ENCODE measurements at regions not wholly inside any gene's neighbourhood (a gene's known extent, or its start where the extent isn't known, plus 50 kb on each side); places are given as distances from the start of the nearest gene placed in this dataset.

DNA sequence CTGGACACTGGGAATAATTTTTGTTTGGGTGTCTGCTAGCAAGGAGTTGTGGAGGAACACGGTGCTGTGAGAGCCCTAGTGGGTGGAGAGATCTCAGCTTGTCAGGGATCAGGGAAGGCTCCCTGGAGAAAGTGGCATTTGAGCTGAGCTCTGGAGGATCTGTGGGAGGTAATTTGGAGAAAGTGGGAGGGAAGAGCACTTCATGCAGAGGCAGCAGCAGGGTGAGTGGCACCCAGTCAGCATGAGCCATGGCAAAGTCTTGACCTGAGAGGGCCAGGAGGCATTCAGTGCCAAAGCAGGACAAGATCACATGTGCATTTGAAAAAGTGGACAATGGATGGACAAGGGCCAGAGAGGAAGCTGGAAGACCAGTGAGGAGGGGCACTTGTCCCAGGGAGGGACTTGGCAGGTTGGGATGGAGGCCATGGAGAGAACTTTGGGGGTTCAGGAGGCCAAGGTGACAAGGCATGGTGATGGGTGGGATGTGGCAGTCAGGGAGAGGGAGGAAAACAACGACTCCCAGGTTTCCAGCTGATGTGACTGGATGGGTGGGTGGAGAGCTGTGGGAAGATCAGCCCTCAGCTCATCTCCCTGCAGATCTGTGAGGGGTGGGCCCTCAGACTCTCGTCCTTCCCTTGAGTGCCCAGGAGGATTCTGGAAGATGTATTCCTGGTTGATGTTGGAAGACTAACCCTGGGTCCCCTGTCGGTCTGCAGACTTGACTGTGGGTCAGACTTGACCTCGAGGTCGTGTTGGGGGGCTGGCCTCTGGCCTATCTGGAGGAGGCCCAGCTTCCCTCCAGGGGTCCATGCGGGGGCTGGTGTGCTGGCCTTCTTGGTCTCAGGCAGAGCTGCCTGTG is 68.9 kb upstream of the PITX1 start:
- TF ChIP-seq SP2 (CRISPR knock-in tag; IDR thresholded peaks at IDR 0.05) (no peak), MYC (CRISPR knock-in tag; IDR thresholded peaks at IDR 0.05; ENCODE audit: borderline replicate concordance) (no peak), ZNF564 (CRISPR knock-in tag; IDR thresholded peaks at IDR 0.05) (no peak), CHD2 (IDR thresholded peaks at IDR 0.05; ENCODE audit: low read depth, low read length) (no peak)
- TF ChIP-seq, protein P1, sequence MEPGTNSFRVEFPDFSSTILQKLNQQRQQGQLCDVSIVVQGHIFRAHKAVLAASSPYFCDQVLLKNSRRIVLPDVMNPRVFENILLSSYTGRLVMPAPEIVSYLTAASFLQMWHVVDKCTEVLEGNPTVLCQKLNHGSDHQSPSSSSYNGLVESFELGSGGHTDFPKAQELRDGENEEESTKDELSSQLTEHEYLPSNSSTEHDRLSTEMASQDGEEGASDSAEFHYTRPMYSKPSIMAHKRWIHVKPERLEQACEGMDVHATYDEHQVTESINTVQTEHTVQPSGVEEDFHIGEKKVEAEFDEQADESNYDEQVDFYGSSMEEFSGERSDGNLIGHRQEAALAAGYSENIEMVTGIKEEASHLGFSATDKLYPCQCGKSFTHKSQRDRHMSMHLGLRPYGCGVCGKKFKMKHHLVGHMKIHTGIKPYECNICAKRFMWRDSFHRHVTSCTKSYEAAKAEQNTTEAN (CRISPR knock-in tag; conservative IDR thresholded peaks at IDR 0.05): no peak
- TF ChIP-seq, protein P2, sequence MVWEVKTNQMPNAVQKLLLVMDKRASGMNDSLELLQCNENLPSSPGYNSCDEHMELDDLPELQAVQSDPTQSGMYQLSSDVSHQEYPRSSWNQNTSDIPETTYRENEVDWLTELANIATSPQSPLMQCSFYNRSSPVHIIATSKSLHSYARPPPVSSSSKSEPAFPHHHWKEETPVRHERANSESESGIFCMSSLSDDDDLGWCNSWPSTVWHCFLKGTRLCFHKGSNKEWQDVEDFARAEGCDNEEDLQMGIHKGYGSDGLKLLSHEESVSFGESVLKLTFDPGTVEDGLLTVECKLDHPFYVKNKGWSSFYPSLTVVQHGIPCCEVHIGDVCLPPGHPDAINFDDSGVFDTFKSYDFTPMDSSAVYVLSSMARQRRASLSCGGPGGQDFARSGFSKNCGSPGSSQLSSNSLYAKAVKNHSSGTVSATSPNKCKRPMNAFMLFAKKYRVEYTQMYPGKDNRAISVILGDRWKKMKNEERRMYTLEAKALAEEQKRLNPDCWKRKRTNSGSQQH (CRISPR knock-in tag; IDR thresholded peaks at IDR 0.05; ENCODE audit: low read depth): no peak
- TF ChIP-seq, protein P3, sequence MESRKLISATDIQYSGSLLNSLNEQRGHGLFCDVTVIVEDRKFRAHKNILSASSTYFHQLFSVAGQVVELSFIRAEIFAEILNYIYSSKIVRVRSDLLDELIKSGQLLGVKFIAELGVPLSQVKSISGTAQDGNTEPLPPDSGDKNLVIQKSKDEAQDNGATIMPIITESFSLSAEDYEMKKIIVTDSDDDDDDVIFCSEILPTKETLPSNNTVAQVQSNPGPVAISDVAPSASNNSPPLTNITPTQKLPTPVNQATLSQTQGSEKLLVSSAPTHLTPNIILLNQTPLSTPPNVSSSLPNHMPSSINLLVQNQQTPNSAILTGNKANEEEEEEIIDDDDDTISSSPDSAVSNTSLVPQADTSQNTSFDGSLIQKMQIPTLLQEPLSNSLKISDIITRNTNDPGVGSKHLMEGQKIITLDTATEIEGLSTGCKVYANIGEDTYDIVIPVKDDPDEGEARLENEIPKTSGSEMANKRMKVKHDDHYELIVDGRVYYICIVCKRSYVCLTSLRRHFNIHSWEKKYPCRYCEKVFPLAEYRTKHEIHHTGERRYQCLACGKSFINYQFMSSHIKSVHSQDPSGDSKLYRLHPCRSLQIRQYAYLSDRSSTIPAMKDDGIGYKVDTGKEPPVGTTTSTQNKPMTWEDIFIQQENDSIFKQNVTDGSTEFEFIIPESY (CRISPR knock-in tag; IDR thresholded peaks at IDR 0.05): no peak
- TF ChIP-seq, protein P4, sequence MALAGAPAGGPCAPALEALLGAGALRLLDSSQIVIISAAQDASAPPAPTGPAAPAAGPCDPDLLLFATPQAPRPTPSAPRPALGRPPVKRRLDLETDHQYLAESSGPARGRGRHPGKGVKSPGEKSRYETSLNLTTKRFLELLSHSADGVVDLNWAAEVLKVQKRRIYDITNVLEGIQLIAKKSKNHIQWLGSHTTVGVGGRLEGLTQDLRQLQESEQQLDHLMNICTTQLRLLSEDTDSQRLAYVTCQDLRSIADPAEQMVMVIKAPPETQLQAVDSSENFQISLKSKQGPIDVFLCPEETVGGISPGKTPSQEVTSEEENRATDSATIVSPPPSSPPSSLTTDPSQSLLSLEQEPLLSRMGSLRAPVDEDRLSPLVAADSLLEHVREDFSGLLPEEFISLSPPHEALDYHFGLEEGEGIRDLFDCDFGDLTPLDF (CRISPR knock-in tag; IDR thresholded peaks at IDR 0.05): no peak
- TF ChIP-seq, protein P5, sequence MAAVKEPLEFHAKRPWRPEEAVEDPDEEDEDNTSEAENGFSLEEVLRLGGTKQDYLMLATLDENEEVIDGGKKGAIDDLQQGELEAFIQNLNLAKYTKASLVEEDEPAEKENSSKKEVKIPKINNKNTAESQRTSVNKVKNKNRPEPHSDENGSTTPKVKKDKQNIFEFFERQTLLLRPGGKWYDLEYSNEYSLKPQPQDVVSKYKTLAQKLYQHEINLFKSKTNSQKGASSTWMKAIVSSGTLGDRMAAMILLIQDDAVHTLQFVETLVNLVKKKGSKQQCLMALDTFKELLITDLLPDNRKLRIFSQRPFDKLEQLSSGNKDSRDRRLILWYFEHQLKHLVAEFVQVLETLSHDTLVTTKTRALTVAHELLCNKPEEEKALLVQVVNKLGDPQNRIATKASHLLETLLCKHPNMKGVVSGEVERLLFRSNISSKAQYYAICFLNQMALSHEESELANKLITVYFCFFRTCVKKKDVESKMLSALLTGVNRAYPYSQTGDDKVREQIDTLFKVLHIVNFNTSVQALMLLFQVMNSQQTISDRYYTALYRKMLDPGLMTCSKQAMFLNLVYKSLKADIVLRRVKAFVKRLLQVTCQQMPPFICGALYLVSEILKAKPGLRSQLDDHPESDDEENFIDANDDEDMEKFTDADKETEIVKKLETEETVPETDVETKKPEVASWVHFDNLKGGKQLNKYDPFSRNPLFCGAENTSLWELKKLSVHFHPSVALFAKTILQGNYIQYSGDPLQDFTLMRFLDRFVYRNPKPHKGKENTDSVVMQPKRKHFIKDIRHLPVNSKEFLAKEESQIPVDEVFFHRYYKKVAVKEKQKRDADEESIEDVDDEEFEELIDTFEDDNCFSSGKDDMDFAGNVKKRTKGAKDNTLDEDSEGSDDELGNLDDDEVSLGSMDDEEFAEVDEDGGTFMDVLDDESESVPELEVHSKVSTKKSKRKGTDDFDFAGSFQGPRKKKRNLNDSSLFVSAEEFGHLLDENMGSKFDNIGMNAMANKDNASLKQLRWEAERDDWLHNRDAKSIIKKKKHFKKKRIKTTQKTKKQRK (IDR thresholded peaks at IDR 0.05; ENCODE audit: low read length): no peak
- TF ChIP-seq, protein P6, sequence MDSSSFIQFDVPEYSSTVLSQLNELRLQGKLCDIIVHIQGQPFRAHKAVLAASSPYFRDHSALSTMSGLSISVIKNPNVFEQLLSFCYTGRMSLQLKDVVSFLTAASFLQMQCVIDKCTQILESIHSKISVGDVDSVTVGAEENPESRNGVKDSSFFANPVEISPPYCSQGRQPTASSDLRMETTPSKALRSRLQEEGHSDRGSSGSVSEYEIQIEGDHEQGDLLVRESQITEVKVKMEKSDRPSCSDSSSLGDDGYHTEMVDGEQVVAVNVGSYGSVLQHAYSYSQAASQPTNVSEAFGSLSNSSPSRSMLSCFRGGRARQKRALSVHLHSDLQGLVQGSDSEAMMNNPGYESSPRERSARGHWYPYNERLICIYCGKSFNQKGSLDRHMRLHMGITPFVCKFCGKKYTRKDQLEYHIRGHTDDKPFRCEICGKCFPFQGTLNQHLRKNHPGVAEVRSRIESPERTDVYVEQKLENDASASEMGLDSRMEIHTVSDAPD (CRISPR knock-in tag; IDR thresholded peaks at IDR 0.05): no peak
- TF ChIP-seq, protein P7, sequence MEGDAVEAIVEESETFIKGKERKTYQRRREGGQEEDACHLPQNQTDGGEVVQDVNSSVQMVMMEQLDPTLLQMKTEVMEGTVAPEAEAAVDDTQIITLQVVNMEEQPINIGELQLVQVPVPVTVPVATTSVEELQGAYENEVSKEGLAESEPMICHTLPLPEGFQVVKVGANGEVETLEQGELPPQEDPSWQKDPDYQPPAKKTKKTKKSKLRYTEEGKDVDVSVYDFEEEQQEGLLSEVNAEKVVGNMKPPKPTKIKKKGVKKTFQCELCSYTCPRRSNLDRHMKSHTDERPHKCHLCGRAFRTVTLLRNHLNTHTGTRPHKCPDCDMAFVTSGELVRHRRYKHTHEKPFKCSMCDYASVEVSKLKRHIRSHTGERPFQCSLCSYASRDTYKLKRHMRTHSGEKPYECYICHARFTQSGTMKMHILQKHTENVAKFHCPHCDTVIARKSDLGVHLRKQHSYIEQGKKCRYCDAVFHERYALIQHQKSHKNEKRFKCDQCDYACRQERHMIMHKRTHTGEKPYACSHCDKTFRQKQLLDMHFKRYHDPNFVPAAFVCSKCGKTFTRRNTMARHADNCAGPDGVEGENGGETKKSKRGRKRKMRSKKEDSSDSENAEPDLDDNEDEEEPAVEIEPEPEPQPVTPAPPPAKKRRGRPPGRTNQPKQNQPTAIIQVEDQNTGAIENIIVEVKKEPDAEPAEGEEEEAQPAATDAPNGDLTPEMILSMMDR (CRISPR knock-in tag; IDR thresholded peaks at IDR 0.05): no peak

All from HepG2 (cell line).